HUES6 (cell line): ENCODE measurements at regions not wholly inside any gene's neighbourhood (a gene's known extent, or its start where the extent isn't known, plus 50 kb on each side); places are given as distances from the start of the nearest gene placed in this dataset.

Experiments
- H3K27ac ChIP-seq: 2 replicates; pipeline ENCODE4 v1.7.0; 2013; ENCODE audit warnings: low read depth, mild to moderate bottlenecking, low read length, inconsistent platforms
- H3K27me3 ChIP-seq: 2 replicates; pipeline ENCODE4 v1.6.1; 2013; ENCODE audit warnings: low read length; ENCODE audit not compliant: control insufficient read depth, insufficient read depth
- H3K36me3 ChIP-seq: 2 replicates; pipeline ENCODE4 v1.6.1; 2013; ENCODE audit warnings: low read length; ENCODE audit not compliant: control insufficient read depth, insufficient read depth
- H3K4me1 ChIP-seq: 2 replicates; pipeline ENCODE4 v1.6.1; 2013; ENCODE audit warnings: low read length; ENCODE audit not compliant: control insufficient read depth, insufficient read depth
- H3K4me3 ChIP-seq: 2 replicates; pipeline ENCODE4 v1.5.1; 2013; ENCODE audit warnings: low read depth, low read length
- H3K9ac ChIP-seq: one replicate; pipeline ENCODE4 v1.6.1; 2013; ENCODE audit warnings: mild to moderate bottlenecking, low read length
- H3K9me3 ChIP-seq: 2 replicates; pipeline ENCODE4 v1.6.1; 2013; ENCODE audit warnings: low read depth, low read length; ENCODE audit not compliant: control insufficient read depth, insufficient read depth

GRCh38 chr14:53857625-53858344 lies 98.8 kb downstream of the BMP4 start:
- Histone ChIP-seq H3K27ac (no peak overlapping the region), H3K27me3 (no peaks in the 10 kb centered on the region), H3K9me3 (no peaks in the 10 kb centered on the region), H3K9ac (no peak overlapping the region), H3K4me3 (no peak overlapping the region), H3K36me3 (no peaks in the 10 kb centered on the region), H3K4me1 (no peaks in the 10 kb centered on the region)

GRCh38 chr14:53855574-53855973 lies 101.1 kb downstream of the BMP4 start:
- no peak overlapping the region for H3K27ac ChIP-seq
- no peaks in the 10 kb centered on the region for H3K9me3 ChIP-seq
- no peaks in the 10 kb centered on the region for H3K27me3 ChIP-seq
- H3K4me1 ChIP-seq: peaks cover 8% of the 10 kb centered on the region
- no peak overlapping the region for H3K9ac ChIP-seq
- no peak overlapping the region for H3K4me3 ChIP-seq
- no peaks in the 10 kb centered on the region for H3K36me3 ChIP-seq

GRCh38 chr14:53855127-53855526 lies 101.5 kb downstream of the BMP4 start:
- no peak overlapping the region for H3K9ac ChIP-seq
- H3K27me3 ChIP-seq: no peaks in the 10 kb centered on the region

DNA sequence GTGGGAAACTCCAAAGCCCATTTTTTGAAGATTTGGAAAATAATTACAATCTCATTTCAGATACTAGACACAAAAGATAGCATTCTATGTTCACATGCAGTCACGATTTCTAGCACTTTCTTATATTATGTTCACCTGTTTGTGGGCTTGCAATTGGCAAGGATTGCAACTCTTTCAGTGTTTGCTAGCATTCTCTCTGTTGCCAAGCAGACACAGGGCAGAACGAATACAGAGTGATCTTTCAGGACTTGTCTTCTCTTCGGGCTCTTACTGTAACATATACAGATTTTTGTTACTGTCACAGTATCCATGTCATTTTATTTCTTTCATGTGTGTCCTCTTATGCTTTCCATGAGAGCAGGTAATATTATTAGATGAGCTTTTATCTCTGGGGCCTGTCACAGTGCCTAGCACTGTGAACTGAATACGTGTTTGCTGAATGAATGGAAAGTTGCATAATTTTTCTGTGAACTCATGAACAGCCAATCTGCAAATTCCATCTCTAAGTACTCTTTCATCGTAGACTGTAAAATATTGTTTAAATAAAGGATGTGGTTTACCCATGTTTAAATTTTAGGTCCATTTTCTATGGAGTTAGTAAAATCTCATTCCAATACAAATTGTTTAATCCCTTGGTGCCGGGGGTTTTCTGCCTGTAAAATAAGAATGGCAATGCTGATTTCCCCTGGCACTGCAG lies 105.1 kb downstream of the BMP4 start:
- no peak overlapping the region for H3K27ac ChIP-seq
- peaks cover 9% of the 10 kb centered on the region for H3K4me1 ChIP-seq
- no peaks in the 10 kb centered on the region for H3K9me3 ChIP-seq
- no peak overlapping the region for H3K4me3 ChIP-seq
- H3K27me3 ChIP-seq: no peaks in the 10 kb centered on the region
- H3K36me3 ChIP-seq: no peaks in the 10 kb centered on the region
- H3K9ac ChIP-seq: no peak overlapping the region

More at GRCh38 chr14:53855127-53855526, 101.5 kb downstream of the BMP4 start:
- H3K4me1 ChIP-seq: peaks cover 9% of the 10 kb centered on the region
- H3K36me3 ChIP-seq: no peaks in the 10 kb centered on the region
- H3K27ac ChIP-seq: no peak overlapping the region
- H3K4me3 ChIP-seq: no peak overlapping the region
- H3K9me3 ChIP-seq: no peaks in the 10 kb centered on the region

- H3K9ac ChIP-seq: no peak overlapping the region
- no peak overlapping the region for H3K27ac ChIP-seq
- H3K27me3 ChIP-seq: no peaks in the 10 kb centered on the region
- peaks cover 9% of the 10 kb centered on the region for H3K4me1 ChIP-seq
- H3K4me3 ChIP-seq: no peak overlapping the region
- no peaks in the 10 kb centered on the region for H3K36me3 ChIP-seq
- H3K9me3 ChIP-seq: no peaks in the 10 kb centered on the region
These were observed 105.8 kb downstream of the BMP4 start for GRCh38 chr14:53850714-53851296.

- Histone ChIP-seq H3K27me3 (no peaks in the 10 kb centered on the region), H3K4me3 (no peak overlapping the region), H3K9ac (no peak overlapping the region), H3K36me3 (no peaks in the 10 kb centered on the region), H3K4me1 (peaks cover 9% of the 10 kb centered on the region), H3K9me3 (no peaks in the 10 kb centered on the region), H3K27ac (no peak overlapping the region)
These were observed 107.1 kb downstream of the BMP4 start for GRCh38 chr14:53849549-53849948.

DNA sequence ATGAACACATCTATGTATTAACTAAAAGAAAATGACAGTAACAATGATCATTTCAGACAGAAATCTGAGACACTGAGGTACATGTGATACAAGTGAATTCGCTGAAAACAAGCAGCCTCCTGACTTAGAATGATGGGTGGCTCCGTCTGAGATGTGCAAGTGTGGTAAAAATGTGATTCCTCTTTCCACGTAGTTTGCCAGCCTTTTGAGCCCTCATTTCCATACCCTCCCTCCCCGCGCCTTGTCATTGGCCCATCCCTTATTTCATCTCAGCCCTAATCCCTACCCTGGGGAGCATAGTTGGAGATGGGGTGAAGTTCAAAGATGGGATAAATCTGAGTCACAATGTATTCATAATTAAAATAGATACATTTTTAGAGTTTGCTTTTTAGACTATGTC lies 107.8 kb downstream of the BMP4 start:
- Histone ChIP-seq H3K9ac (no peak overlapping the region), H3K9me3 (no peaks in the 10 kb centered on the region), H3K27me3 (no peaks in the 10 kb centered on the region), H3K4me1 (peaks cover 9% of the 10 kb centered on the region), H3K27ac (no peak overlapping the region), H3K36me3 (no peaks in the 10 kb centered on the region), H3K4me3 (no peak overlapping the region)

DNA sequence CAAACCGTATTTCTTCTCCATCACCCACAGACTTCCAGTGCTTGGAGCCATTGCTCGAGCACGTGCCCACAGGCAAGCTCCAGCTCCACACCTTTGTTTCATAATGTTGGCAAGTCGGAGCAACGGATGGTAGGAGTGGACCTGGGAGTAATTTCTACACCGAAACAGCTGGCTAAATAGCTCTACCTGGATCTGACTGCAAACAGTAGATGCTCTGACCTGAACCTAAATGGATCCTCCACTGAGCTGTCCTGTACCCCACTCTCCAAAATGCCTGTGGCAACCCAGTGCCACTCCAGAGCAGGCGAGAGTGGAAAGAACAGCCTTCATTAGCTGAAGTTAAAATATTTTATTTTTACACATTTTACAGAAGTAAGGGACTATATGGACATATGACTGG lies 108.7 kb downstream of the BMP4 start:
- no peaks in the 10 kb centered on the region for H3K9me3 ChIP-seq
- no peak overlapping the region for H3K4me3 ChIP-seq
- no peak overlapping the region for H3K9ac ChIP-seq
- H3K27me3 ChIP-seq: no peaks in the 10 kb centered on the region
- H3K27ac ChIP-seq: no peak overlapping the region
- no peaks in the 10 kb centered on the region for H3K36me3 ChIP-seq
- H3K4me1 ChIP-seq: peaks cover 9% of the 10 kb centered on the region

DNA sequence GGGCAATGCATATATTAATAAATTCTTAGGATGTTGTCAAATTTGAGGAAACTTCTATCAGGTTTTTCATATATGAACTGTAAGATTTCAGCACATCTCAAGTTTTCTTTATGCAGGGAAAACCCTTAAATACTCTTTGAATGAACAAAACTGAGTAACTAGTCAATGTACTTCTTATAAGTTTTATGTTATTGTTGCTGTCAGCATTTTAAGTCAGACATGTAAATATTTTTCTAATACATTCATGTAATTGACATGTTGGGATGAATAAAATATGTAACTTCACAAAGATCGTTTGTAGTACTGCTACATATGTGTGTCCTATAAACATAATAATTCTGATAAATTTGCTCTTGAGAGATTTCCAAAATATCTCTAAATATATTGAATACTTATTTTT lies 109.6 kb downstream of the BMP4 start:
- H3K4me1 ChIP-seq: peaks cover 9% of the 10 kb centered on the region
- H3K4me3 ChIP-seq: no peak overlapping the region
- H3K27me3 ChIP-seq: no peaks in the 10 kb centered on the region
- no peak overlapping the region for H3K27ac ChIP-seq
- H3K9ac ChIP-seq: no peak overlapping the region
- H3K36me3 ChIP-seq: no peaks in the 10 kb centered on the region
- H3K9me3 ChIP-seq: no peaks in the 10 kb centered on the region

GRCh38 chr14:53845813-53846693 lies 110.6 kb downstream of the BMP4 start:
- Histone ChIP-seq H3K36me3 (no peaks in the 10 kb centered on the region), H3K27ac (no peak overlapping the region), H3K27me3 (no peaks in the 10 kb centered on the region), H3K4me3 (no peak overlapping the region), H3K9ac (no peak overlapping the region), H3K9me3 (no peaks in the 10 kb centered on the region), H3K4me1 (peaks cover 6% of the 10 kb centered on the region)
